Muscle of leg (tissue), 3 donors: ENCODE measurements at regions not wholly inside any gene's neighbourhood (a gene's known extent, or its start where the extent isn't known, plus 50 kb on each side); places are given as distances from the start of the nearest gene placed in this dataset.

ENCODE experiments used
- DNase-seq: peaks from one replicate; pipeline ENCODE4 v3.0.0; 2013
- H3K27ac ChIP-seq: one replicate; pipeline ENCODE4 v1.5.1; 2013; ENCODE audit warnings: mild to moderate bottlenecking, low read length, control low read depth
- H3K27me3 ChIP-seq: one replicate; pipeline ENCODE4 v1.6.1; 2013; ENCODE audit warnings: low read length; ENCODE audit not compliant: control insufficient read depth, insufficient read depth
- H3K36me3 ChIP-seq: one replicate; pipeline ENCODE4 v1.6.1; 2013; ENCODE audit warnings: low read length; ENCODE audit not compliant: control insufficient read depth, insufficient read depth
- H3K4me1 ChIP-seq: one replicate; pipeline ENCODE4 v1.6.1; 2013; ENCODE audit warnings: low read length; ENCODE audit not compliant: control insufficient read depth, insufficient read depth
- H3K4me3 ChIP-seq: one replicate; pipeline ENCODE4 v1.5.1; 2013; ENCODE audit warnings: low read length, control low read depth
- H3K9me3 ChIP-seq: replicated peaks from 2 replicates; pipeline ENCODE4 v1.6.1; 2013; ENCODE audit warnings: low read depth, low read length; ENCODE audit not compliant: control insufficient read depth
- WGBS: methylation state at CpG from one replicate; pipeline ENCODE4 v1.1.5; 2013; ENCODE audit warnings: missing lambda C conversion rate; ENCODE audit not compliant: insufficient coverage; 5-methylcytosine and 5-hydroxymethylcytosine counted together

- Histone ChIP-seq H3K27ac (no peak overlapping the region), H3K4me3 (no peak overlapping the region), H3K36me3 (no peaks in the 10 kb centered on the region), H3K27me3 (no peaks in the 10 kb centered on the region), H3K4me1 (no peaks in the 10 kb centered on the region), H3K9me3 (no peaks in the 10 kb centered on the region)
- WGBS = 33% methylated on average over 1 of the region's 2 CpGs
- peak; percentile 25 for DNase-seq
These were observed 428.4 kb downstream of the COG6 start for GRCh38 chr13:40083841-40084240.

DNA sequence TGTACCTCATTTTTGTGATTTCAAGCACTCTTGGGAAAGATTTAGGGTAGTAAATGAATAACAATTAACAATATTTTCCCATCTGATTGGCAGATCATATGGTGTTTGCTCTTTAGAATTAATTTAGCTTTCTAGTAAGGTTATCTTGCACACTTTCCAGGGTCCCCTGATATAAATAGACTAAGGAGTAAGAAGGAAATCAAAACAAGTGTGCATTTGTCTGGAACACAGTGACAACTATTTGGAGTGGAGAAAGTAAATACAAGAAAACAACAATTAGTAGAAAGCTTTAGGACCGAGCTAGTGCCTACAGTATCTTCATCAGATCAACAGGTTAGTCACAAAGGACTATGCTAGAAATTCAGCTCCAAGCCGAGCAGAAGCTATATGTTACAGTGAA is 429.5 kb downstream of the COG6 start:
- Histone ChIP-seq H3K9me3 (no peaks in the 10 kb centered on the region), H3K36me3 (no peaks in the 10 kb centered on the region), H3K4me3 (no peak overlapping the region), H3K4me1 (no peaks in the 10 kb centered on the region), H3K27ac (no peak overlapping the region), H3K27me3 (no peaks in the 10 kb centered on the region)
- WGBS = no CpG with 5 or more reads among the region's 2 CpGs
- DNase-seq = no peak

DNA sequence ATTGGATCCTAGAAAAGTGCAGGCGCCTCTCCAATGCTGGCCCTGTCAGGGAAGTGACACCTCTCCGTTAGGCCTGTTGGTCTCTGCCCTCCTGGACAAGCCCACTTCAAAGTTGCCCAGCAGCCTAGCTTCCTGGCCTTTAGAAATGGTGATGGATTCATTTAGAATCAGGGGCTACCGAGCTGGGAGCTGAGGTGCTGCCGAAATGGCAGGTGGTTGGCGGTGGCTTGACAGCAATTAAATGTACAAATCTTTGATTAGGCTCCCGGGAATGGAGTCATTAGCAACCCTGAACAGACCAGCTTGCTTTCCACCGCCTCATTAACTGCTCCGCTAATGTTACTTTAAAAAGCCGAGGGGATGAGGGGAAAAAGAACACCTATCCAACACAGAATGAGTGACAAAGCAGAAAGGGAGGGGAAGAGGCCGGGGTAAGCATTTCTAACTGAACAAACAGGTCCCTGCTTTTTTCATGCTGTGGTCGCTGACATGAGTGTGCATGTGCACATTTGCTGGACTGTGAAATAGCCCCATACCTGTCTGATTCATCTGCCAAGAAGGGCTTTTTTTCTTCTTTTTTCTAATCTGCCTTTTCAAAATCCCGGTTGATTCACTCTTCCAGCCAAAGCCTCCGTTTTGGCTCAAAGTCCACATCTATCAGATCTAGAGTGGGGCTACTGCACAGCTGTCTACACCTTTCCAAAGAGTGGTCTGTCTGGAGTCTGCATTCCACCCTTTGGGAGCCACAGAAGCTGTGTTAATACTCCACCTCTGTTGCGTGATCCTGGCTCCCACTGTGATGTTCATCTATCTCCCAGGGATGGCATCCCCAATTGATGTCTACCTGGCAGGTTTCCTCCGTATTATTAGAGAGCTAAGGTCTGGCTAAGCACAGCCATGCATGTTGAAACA is 431.9 kb downstream of the COG6 start:
- H3K27me3 ChIP-seq = no peaks in the 10 kb centered on the region
- DNase-seq = no peak
- H3K9me3 ChIP-seq = no peaks in the 10 kb centered on the region
- H3K36me3 ChIP-seq = no peaks in the 10 kb centered on the region
- H3K4me1 ChIP-seq = no peaks in the 10 kb centered on the region
- no peak overlapping the region for H3K27ac ChIP-seq
- no peak overlapping the region for H3K4me3 ChIP-seq
- 50% methylated on average over 2 of the region's 15 CpGs for WGBS

GRCh38 chr13:40094056-40094455 is 438.6 kb downstream of the COG6 start:
- Histone ChIP-seq H3K27me3 (no peaks in the 10 kb centered on the region), H3K9me3 (no peaks in the 10 kb centered on the region), H3K27ac (no peak overlapping the region), H3K4me3 (no peak overlapping the region), H3K36me3 (no peaks in the 10 kb centered on the region), H3K4me1 (no peaks in the 10 kb centered on the region)
- no peak for DNase-seq
- WGBS = 57% methylated on average over 3 of the region's 4 CpGs

DNA sequence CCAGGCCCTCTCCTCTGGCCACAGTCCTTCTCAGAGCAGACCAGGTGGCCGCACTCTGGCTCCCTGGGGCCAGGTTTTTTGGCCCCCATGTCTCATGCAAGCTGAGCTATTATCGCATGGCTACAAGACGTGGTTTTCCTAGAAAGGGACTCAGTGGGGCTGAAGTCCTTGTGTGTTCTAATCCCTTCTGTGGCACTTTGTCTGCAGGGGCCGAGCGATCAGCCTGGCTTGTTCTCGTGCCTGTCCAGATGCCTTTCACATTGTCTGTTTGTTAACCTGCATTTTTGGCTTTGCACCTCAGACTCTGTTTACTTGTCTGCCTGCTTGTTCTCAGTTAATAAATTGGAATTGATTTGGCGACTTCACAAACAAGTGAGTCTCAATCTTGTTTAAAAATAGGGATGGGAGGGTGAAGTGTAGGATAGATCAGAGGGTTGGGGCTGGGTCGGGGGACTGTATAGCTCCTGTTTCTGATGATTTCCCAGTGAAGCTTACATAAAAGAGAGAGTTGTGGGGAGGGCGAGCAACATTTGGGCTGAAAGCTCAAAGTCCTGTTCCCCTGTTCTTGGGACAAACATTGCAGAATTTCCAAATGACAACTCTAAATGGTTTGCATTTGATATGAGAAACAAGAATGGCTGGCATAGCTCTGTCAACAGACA is 440.4 kb downstream of the COG6 start:
- H3K9me3 ChIP-seq = peaks cover 6% of the 10 kb centered on the region
- no peak overlapping the region for H3K4me3 ChIP-seq
- H3K4me1 ChIP-seq = no peaks in the 10 kb centered on the region
- DNase-seq = no peak
- no peaks in the 10 kb centered on the region for H3K27me3 ChIP-seq
- no peak overlapping the region for H3K27ac ChIP-seq
- no peaks in the 10 kb centered on the region for H3K36me3 ChIP-seq
- 56% methylated on average over 8 of the region's 9 CpGs for WGBS

- DNase-seq = no peak
- WGBS = 41% methylated on average over 2 of the region's 4 CpGs
- Histone ChIP-seq H3K4me3 (no peak overlapping the region), H3K27me3 (no peaks in the 10 kb centered on the region), H3K27ac (no peak overlapping the region), H3K9me3 (peaks cover 6% of the 10 kb centered on the region), H3K36me3 (no peaks in the 10 kb centered on the region), H3K4me1 (no peaks in the 10 kb centered on the region)
These were observed 441.0 kb downstream of the COG6 start for GRCh38 chr13:40096357-40096901.

GRCh38 chr13:40098246-40098645 is 442.8 kb downstream of the COG6 start:
- DNase-seq = no peak
- 84% methylated on average over 6 of the region's 7 CpGs for WGBS

GRCh38 chr13:40101708-40102359 is 446.4 kb downstream of the COG6 start:
- no peaks in the 10 kb centered on the region for H3K36me3 ChIP-seq
- no peak overlapping the region for H3K4me3 ChIP-seq
- H3K27me3 ChIP-seq = no peaks in the 10 kb centered on the region
- whole genome bisulfite sequencing = 100% methylated on average over 2 of the region's 3 CpGs
- H3K27ac ChIP-seq = no peak overlapping the region
- H3K9me3 ChIP-seq = peaks cover 6% of the 10 kb centered on the region
- no peak for DNase-seq
- H3K4me1 ChIP-seq = no peaks in the 10 kb centered on the region

More at GRCh38 chr13:40098246-40098645, 442.8 kb downstream of the COG6 start:
- H3K4me3 ChIP-seq = no peak overlapping the region
- no peaks in the 10 kb centered on the region for H3K4me1 ChIP-seq
- no peaks in the 10 kb centered on the region for H3K27me3 ChIP-seq
- no peaks in the 10 kb centered on the region for H3K36me3 ChIP-seq
- no peak overlapping the region for H3K27ac ChIP-seq
- peaks cover 6% of the 10 kb centered on the region for H3K9me3 ChIP-seq

GRCh38 chr13:40102360-40102727 is 446.9 kb downstream of the COG6 start:
- Histone ChIP-seq H3K9me3 (peaks cover 6% of the 10 kb centered on the region), H3K27me3 (no peaks in the 10 kb centered on the region), H3K4me3 (no peak overlapping the region), H3K4me1 (no peaks in the 10 kb centered on the region), H3K36me3 (no peaks in the 10 kb centered on the region), H3K27ac (no peak overlapping the region)
- DNase-seq = no peak
- 100% methylated on average over 3 of the region's 3 CpGs for WGBS

DNA sequence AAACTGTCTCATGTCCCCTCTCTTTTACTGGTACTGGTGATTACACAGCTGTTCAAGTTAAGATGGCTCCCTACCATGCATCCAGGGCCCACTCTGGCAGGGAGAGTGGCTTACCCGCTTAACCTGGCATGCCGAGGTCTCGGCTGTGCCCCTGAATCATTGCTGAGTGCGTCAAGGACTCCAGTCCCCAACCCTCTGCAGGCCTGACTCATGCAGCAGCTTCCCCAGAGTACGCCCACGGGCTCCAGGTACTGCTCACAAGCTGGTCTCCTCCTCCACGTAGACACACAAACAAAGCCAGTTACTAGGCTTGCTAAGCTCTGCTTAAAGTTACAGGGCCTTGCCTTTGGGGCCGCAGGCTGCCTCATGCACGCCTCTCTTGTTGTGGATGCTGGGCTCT is 447.4 kb downstream of the COG6 start:
- no peaks in the 10 kb centered on the region for H3K4me1 ChIP-seq
- WGBS = 83% methylated on average over 6 of the region's 9 CpGs
- H3K4me3 ChIP-seq = no peak overlapping the region
- H3K36me3 ChIP-seq = no peaks in the 10 kb centered on the region
- peaks cover 6% of the 10 kb centered on the region for H3K9me3 ChIP-seq
- DNase-seq = no peak
- H3K27me3 ChIP-seq = peaks cover 3% of the 10 kb centered on the region
- H3K27ac ChIP-seq = no peak overlapping the region
